IPS-15b (cell line): ENCODE measurements at regions not wholly inside any gene's neighbourhood (a gene's known extent, or its start where the extent isn't known, plus 50 kb on each side); places are given as distances from the start of the nearest gene placed in this dataset.
"Not testable (repeated sequence)": the region's sequence is repeated elsewhere in the genome, so short reads cannot be mapped to it uniquely, and the experiment has no call there.

Experiments used
- H3K27me3 ChIP-seq: one replicate; pipeline ENCODE4 v1.6.1; 2013; ENCODE audit warnings: low read length; ENCODE audit not compliant: control insufficient read depth, insufficient read depth
- H3K36me3 ChIP-seq: one replicate; pipeline ENCODE4 v1.6.1; 2013; ENCODE audit warnings: low read length; ENCODE audit not compliant: control insufficient read depth, insufficient read depth
- H3K4me1 ChIP-seq: one replicate; pipeline ENCODE4 v1.6.1; 2013; ENCODE audit warnings: mild to moderate bottlenecking, low read length; ENCODE audit not compliant: control insufficient read depth, insufficient read depth
- H3K4me3 ChIP-seq: one replicate; pipeline ENCODE4 v1.5.1; 2013; ENCODE audit warnings: low read depth, low read length
- H3K9ac ChIP-seq: one replicate; pipeline ENCODE4 v1.6.1; 2013; ENCODE audit warnings: low read depth, mild to moderate bottlenecking, low read length
- H3K9me3 ChIP-seq: one replicate; pipeline ENCODE4 v1.6.1; 2013; ENCODE audit warnings: mild to moderate bottlenecking, low read length; ENCODE audit not compliant: control insufficient read depth, insufficient read depth

GRCh38 chr9:33662871-33663270 is 132.5 kb upstream of the PRSS3 start:
- H3K9me3 ChIP-seq: no peaks in the 10 kb centered on the region
- no peak overlapping the region for H3K9ac ChIP-seq
- no peaks in the 10 kb centered on the region for H3K36me3 ChIP-seq
- peaks cover 5% of the 10 kb centered on the region for H3K27me3 ChIP-seq
- no peaks in the 10 kb centered on the region for H3K4me1 ChIP-seq
- no peak overlapping the region for H3K4me3 ChIP-seq

GRCh38 chr9:33676194-33676745 is 119.1 kb upstream of the PRSS3 start:
- not testable (repeated sequence) for H3K4me1 ChIP-seq, H3K27me3 ChIP-seq, H3K36me3 ChIP-seq, H3K9me3 ChIP-seq
- H3K4me3 ChIP-seq: peak overlapping the region; percentile 67
- H3K9ac ChIP-seq: peak overlapping the region; percentile 54

GRCh38 chr9:33676746-33677505 is 118.4 kb upstream of the PRSS3 start:
- H3K9me3 ChIP-seq: no peaks in the 10 kb centered on the region
- H3K27me3 ChIP-seq: peaks cover 2% of the 10 kb centered on the region
- peak overlapping the region; percentile 67 for H3K4me3 ChIP-seq
- peak overlapping the region; percentile 54 for H3K9ac ChIP-seq
- no peaks in the 10 kb centered on the region for H3K36me3 ChIP-seq
- H3K4me1 ChIP-seq: no peaks in the 10 kb centered on the region

GRCh38 chr9:33677506-33677809 is 117.9 kb upstream of the PRSS3 start:
- Histone ChIP-seq H3K4me3 (peak overlapping the region; percentile 35), H3K4me1 (no peaks in the 10 kb centered on the region), H3K36me3 (no peaks in the 10 kb centered on the region), H3K27me3 (peaks cover 2% of the 10 kb centered on the region), H3K9me3 (no peaks in the 10 kb centered on the region), H3K9ac (no peak overlapping the region)

- H3K9ac ChIP-seq: no peak overlapping the region
- no peaks in the 10 kb centered on the region for H3K36me3 ChIP-seq
- no peaks in the 10 kb centered on the region for H3K9me3 ChIP-seq
- H3K4me1 ChIP-seq: no peaks in the 10 kb centered on the region
- no peak overlapping the region for H3K4me3 ChIP-seq
- peaks cover 2% of the 10 kb centered on the region for H3K27me3 ChIP-seq
Observed at GRCh38 chr9:33677961-33678360, 117.4 kb upstream of the PRSS3 start.

- Histone ChIP-seq H3K4me3 (no peak overlapping the region), H3K36me3 (no peaks in the 10 kb centered on the region), H3K4me1 (no peaks in the 10 kb centered on the region)
Observed at GRCh38 chr9:33682551-33682950, 112.8 kb upstream of the PRSS3 start.

GRCh38 chr9:33684831-33685230 is 110.5 kb upstream of the PRSS3 start:
- H3K4me3 ChIP-seq: no peak overlapping the region
- H3K27me3 ChIP-seq: no peaks in the 10 kb centered on the region
- no peaks in the 10 kb centered on the region for H3K4me1 ChIP-seq
- H3K9ac ChIP-seq: no peak overlapping the region
- H3K36me3 ChIP-seq: no peaks in the 10 kb centered on the region
- no peaks in the 10 kb centered on the region for H3K9me3 ChIP-seq

More at GRCh38 chr9:33682551-33682950, 112.8 kb upstream of the PRSS3 start:
- Histone ChIP-seq H3K27me3 (no peaks in the 10 kb centered on the region), H3K9ac (no peak overlapping the region), H3K9me3 (no peaks in the 10 kb centered on the region)

- Histone ChIP-seq H3K9ac (no peak overlapping the region), H3K4me1 (no peaks in the 10 kb centered on the region)
Observed at GRCh38 chr9:33686942-33687341, 108.4 kb upstream of the PRSS3 start.

GRCh38 chr9:33687779-33688178 is 107.6 kb upstream of the PRSS3 start:
- Histone ChIP-seq H3K27me3 (peaks cover 2% of the 10 kb centered on the region), H3K36me3 (no peaks in the 10 kb centered on the region), H3K9ac (no peak overlapping the region), H3K4me1 (no peaks in the 10 kb centered on the region), H3K4me3 (no peak overlapping the region), H3K9me3 (no peaks in the 10 kb centered on the region)

More at GRCh38 chr9:33686942-33687341, 108.4 kb upstream of the PRSS3 start:
- Histone ChIP-seq H3K9me3 (no peaks in the 10 kb centered on the region), H3K27me3 (no peaks in the 10 kb centered on the region), H3K36me3 (no peaks in the 10 kb centered on the region), H3K4me3 (no peak overlapping the region)

- Histone ChIP-seq H3K27me3 (peaks cover 16% of the 10 kb centered on the region), H3K9ac (no peak overlapping the region), H3K36me3 (no peaks in the 10 kb centered on the region), H3K9me3 (no peaks in the 10 kb centered on the region), H3K4me1 (no peaks in the 10 kb centered on the region), H3K4me3 (no peak overlapping the region)
Observed at GRCh38 chr9:33690143-33690933, 105.0 kb upstream of the PRSS3 start.

- H3K27me3 ChIP-seq: peaks cover 16% of the 10 kb centered on the region
- H3K9me3 ChIP-seq: no peaks in the 10 kb centered on the region
- H3K36me3 ChIP-seq: no peaks in the 10 kb centered on the region
- H3K4me3 ChIP-seq: no peak overlapping the region
- no peak overlapping the region for H3K9ac ChIP-seq
- H3K4me1 ChIP-seq: no peaks in the 10 kb centered on the region
Observed at GRCh38 chr9:33695299-33695698, 100.1 kb upstream of the PRSS3 start.

GRCh38 chr9:33695856-33696255 is 99.5 kb upstream of the PRSS3 start:
- Histone ChIP-seq H3K9me3 (no peaks in the 10 kb centered on the region), H3K4me3 (no peak overlapping the region), H3K27me3 (peaks cover 16% of the 10 kb centered on the region), H3K9ac (no peak overlapping the region), H3K4me1 (no peaks in the 10 kb centered on the region), H3K36me3 (no peaks in the 10 kb centered on the region)
